Esophagus muscularis mucosa (tissue), 4 donors: ENCODE measurements at regions not wholly inside any gene's neighbourhood (a gene's known extent, or its start where the extent isn't known, plus 50 kb on each side); places are given as distances from the start of the nearest gene placed in this dataset.

Source experiments
- DNase-seq: peaks from one replicate; pipeline ENCODE4 v3.0.0-alpha.2; 2017; ENCODE audit errors: extremely low spot score
- H3K27ac ChIP-seq, 4 donors: fragments of 200-600 bp; sonication (generic); replicated peaks in 1 of 4; 1 replicate in 3 of 4; 2 replicates in 1 of 4; pipeline ENCODE4 v1.5.1; 2016 to 2019; ENCODE audit warnings: mild to moderate bottlenecking in 1 of 4
- H3K27me3 ChIP-seq, 4 donors: fragments of 200-600 bp; sonication (generic); one replicate each; pipeline versions ENCODE4 v1.5.1 to v1.6.0; 2016 to 2019
- H3K36me3 ChIP-seq, 4 donors: fragments of 200-600 bp; sonication (generic); one replicate each; pipeline ENCODE4 v1.5.1; 2016 to 2019
- H3K4me1 ChIP-seq, 4 donors: fragments of 200-600 bp; sonication (generic); one replicate each; pipeline ENCODE4 v1.5.1; 2016 to 2019
- H3K4me3 ChIP-seq, 4 donors: fragments of 200-600 bp; sonication (generic); 1 replicate in 2 of 4; 2 replicates in 2 of 4; pipeline ENCODE4 v1.5.1; 2016 to 2019; ENCODE audit warnings: mild to moderate bottlenecking in 4 of 4, moderate library complexity in 1 of 4
- H3K9me3 ChIP-seq, 4 donors: fragments of 200-600 bp; sonication (generic); 1 replicate in 3 of 4; 2 replicates in 1 of 4; pipeline ENCODE4 v1.5.1; 2016 to 2019
- EP300 ChIP-seq: sonication (generic); formaldehyde crosslinking; IDR thresholded peaks from one replicate; pipeline ENCODE4 v1.6.1; 2017; ENCODE audit warnings: antibody characterized with exemption
- POLR2A ChIP-seq: fragments of 450-650 bp; IDR thresholded peaks from one replicate; pipeline ENCODE4 v1.6.1; 2017; ENCODE audit warnings: antibody characterized with exemption, moderate library complexity, mild to moderate bottlenecking, low read depth
- POLR2AphosphoS5 ChIP-seq, 2 donors: sonication (generic); formaldehyde crosslinking; IDR thresholded peaks; one replicate each; pipeline ENCODE4 v1.6.1; 2017; ENCODE audit warnings: antibody characterized with exemption in 2 of 2
- WGBS: methylation state at CpG from one replicate; pipeline ENCODE4 v1.1.5; 2018; 5-methylcytosine and 5-hydroxymethylcytosine counted together
- intact Hi-C: fragments of 100-400 bp; cut with DNase I; formaldehyde crosslinking; loops from one replicate; pipeline ENCODE4 v1.15.1; 2023
- TF ChIP-seq, protein P1 (sequence below), 3 experiments: fragments of 200-600 bp in 2 of 3; fragments of 450-650 bp in 1 of 3; sonication (generic) in 2 of 3; IDR thresholded peaks; one replicate each; pipeline ENCODE4 v1.5.1; 2017 to 2019; ENCODE audit warnings: antibody characterized with exemption in 3 of 3, mild to moderate bottlenecking in 2 of 3, moderate library complexity in 1 of 3

DNA sequence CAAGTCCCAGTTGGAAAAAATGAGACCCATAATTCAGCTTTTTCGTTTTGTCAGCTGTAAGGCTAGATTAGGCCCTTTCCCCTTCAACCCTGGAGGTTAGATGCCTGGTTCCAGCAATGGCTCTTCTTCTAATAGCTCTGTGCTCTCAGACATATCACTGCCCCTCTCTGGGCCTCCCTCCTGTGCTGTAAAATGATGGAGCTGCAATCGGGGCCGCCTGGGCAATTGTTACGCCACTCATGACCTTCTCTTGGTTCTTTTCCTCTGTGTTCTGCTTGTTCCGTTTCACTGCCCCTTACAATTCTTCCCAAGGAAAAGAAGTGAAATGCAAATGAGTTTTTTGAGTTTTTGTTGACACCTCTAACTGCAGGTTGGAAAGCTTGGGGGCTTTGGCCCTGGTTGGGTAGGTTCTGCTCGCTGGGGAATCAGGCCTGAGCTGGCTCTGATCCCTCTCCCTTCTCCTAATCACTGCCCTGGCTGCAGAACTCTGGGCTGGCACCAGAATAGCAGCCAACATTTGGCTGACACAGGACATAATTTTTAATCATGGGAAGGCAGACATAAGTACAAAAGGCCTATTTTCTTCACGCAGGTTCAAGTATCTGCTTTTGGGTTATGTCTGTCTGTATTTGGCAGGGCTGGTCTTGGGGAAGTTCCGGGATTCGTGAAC lies 110.9 kb downstream of the FOXD1 start:
- TF ChIP-seq POLR2AphosphoS5 (IDR thresholded peaks at IDR 0.05) (no peak), POLR2A (no peak)
- Histone ChIP-seq H3K4me3 (no peak overlapping the region), H3K4me1 (peaks cover 0 to 7% (median 3%) of the 10 kb centered on the region in 4 donors), H3K27ac (peak overlapping the region in 3 of 4 donors; percentile 5 to 65 (median 55)), H3K36me3 (no peaks in the 10 kb centered on the region), H3K9me3 (peaks cover 0 to 4% (median 0%) of the 10 kb centered on the region in 4 donors), H3K27me3 (peaks cover 0 to 26% (median 0%) of the 10 kb centered on the region in 4 donors)
- intact Hi-C loops: no loop called here
- no peak for DNase-seq
- 75% methylated on average over 9 of the region's 9 CpGs for WGBS

DNA sequence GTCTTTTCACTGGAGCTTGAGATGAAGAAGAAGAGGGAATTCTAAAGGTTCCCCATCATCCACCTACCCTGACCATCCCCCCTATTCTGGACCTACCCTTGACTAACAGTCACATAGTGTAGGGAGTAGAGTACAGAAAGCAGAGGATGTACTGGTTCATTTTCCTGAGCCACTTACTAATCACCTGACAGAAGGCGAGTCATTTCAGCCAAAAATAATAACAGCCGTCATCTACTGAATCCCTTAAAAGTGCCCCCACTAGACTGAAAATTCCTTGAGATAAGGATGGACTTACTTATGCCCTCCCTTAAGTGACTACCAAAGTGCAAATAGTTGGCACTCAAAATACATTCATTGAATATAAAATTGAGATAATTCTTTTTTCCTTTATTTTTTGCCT lies 112.2 kb downstream of the FOXD1 start:
- no peak overlapping the region for H3K27ac ChIP-seq
- H3K27me3 ChIP-seq: peaks cover 0 to 26% (median 0%) of the 10 kb centered on the region in 4 donors
- no peaks in the 10 kb centered on the region for H3K36me3 ChIP-seq
- intact Hi-C loops: no loop called here
- peaks cover 0 to 7% (median 2%) of the 10 kb centered on the region in 4 donors for H3K9me3 ChIP-seq
- DNase-seq: no peak
- H3K4me1 ChIP-seq: peaks cover 0 to 7% (median 3%) of the 10 kb centered on the region in 4 donors
- TF ChIP-seq, protein P1, sequence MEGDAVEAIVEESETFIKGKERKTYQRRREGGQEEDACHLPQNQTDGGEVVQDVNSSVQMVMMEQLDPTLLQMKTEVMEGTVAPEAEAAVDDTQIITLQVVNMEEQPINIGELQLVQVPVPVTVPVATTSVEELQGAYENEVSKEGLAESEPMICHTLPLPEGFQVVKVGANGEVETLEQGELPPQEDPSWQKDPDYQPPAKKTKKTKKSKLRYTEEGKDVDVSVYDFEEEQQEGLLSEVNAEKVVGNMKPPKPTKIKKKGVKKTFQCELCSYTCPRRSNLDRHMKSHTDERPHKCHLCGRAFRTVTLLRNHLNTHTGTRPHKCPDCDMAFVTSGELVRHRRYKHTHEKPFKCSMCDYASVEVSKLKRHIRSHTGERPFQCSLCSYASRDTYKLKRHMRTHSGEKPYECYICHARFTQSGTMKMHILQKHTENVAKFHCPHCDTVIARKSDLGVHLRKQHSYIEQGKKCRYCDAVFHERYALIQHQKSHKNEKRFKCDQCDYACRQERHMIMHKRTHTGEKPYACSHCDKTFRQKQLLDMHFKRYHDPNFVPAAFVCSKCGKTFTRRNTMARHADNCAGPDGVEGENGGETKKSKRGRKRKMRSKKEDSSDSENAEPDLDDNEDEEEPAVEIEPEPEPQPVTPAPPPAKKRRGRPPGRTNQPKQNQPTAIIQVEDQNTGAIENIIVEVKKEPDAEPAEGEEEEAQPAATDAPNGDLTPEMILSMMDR (IDR thresholded peaks at IDR 0.05): no peak
- TF ChIP-seq POLR2AphosphoS5 (IDR thresholded peaks at IDR 0.05) (no peak), EP300 (no peak), POLR2A (no peak)
- no peak overlapping the region for H3K4me3 ChIP-seq
- WGBS: 77% methylated on average over 2 of the region's 2 CpGs

DNA sequence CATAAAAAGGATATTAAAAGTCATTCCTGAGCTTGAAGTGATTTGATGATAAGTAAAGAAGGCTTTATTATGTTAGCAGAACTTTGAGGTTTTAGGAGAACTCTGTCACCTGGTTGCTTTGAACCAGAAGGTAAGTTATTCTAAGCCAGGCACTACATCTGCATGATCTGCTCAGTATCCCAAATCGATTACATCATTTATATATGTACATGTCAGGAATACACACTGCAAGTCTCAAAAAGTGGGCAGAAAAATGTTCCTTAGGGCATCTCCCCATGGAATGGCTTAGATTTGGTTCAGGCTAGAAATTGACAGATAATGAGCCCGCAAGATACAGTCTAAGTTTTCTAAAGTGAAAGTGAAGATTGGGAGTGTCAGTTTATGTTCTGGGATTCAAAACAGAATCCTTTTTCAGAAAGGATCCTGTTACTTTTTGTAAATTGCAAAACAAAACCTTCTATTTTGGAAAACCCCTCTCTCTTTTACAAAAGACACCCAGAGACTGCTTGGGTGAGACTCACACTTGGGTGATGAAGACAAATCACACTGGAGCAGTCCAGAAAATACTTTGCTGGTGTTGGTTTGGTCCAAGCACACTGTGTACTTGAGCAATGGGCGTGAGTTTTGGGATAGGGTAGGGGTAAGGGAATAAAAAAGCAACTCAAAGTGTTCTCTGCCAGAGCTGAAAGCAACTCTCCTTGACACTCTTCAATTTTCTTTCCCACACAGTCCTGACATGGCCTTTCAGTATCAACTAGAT lies 114.5 kb downstream of the FOXD1 start:
- no peak for DNase-seq
- H3K27me3 ChIP-seq: peaks cover 0 to 12% (median 0%) of the 10 kb centered on the region in 4 donors
- no peak overlapping the region for H3K4me3 ChIP-seq
- H3K36me3 ChIP-seq: no peaks in the 10 kb centered on the region
- 76% methylated on average over 3 of the region's 3 CpGs for WGBS
- TF ChIP-seq EP300: no peak
- TF ChIP-seq, protein P1 (IDR thresholded peaks at IDR 0.05): no peak
- no peak for TF ChIP-seq POLR2A
- TF ChIP-seq POLR2AphosphoS5 (IDR thresholded peaks at IDR 0.05): no peak
- intact Hi-C loops: no loop called here
- peaks cover 0 to 21% (median 11%) of the 10 kb centered on the region in 4 donors for H3K9me3 ChIP-seq
- H3K27ac ChIP-seq: peak overlapping the region in 1 of 4 donors; percentile 4
- H3K4me1 ChIP-seq: peaks cover 0 to 6% (median 3%) of the 10 kb centered on the region in 4 donors

DNA sequence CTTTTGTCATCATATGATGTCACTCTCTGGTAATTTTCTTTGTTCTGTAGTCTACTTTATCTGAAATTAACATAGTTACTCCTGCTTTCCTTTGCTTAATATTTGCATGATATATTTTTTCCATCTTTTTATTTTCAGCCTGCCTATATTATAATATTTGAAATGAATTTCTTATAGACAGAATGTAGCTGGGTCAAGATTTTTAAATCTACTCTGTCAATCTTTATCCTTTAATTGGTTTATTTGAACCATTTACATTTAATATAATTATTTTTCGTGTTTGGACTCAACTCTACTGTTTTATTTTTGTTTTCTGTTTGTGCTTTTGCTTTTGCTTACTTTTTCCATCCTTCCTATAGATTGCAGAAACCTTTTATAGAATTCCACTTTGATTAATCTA lies 118.0 kb downstream of the FOXD1 start:
- H3K27me3 ChIP-seq: peaks cover 0 to 7% (median 0%) of the 10 kb centered on the region in 4 donors
- H3K36me3 ChIP-seq: no peaks in the 10 kb centered on the region
- H3K9me3 ChIP-seq: peaks cover 0 to 24% (median 11%) of the 10 kb centered on the region in 4 donors
- intact Hi-C loops: no loop called here
- TF ChIP-seq EP300 (no peak), POLR2AphosphoS5 (IDR thresholded peaks at IDR 0.05) (no peak), POLR2A (no peak)
- TF ChIP-seq, protein P1 (IDR thresholded peaks at IDR 0.05): no peak
- H3K27ac ChIP-seq: no peak overlapping the region
- no peaks in the 10 kb centered on the region for H3K4me1 ChIP-seq
- WGBS: 71% methylated on average over 1 of the region's 1 CpG
- H3K4me3 ChIP-seq: no peak overlapping the region
- no peak for DNase-seq

DNA sequence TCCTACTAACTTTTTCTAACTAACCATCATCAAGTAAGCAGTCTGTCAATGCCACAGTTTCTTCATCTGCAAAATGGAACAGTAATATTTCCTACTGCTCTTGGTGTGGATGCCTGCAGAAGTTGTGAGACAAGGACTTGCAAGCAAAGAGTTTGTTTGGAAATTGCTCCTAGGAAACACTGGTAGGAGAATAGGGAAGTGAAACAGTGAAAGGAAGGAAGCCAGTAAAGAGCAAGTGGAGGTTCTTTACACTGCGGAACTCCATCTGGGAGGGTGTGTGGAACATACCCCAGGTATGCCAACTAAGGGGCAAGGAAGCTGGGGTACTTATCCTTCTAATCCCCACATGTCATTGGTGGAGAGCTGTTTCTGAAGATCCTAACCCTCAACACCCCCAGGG lies 119.9 kb downstream of the FOXD1 start:
- Histone ChIP-seq H3K9me3 (peaks cover 0 to 24% (median 11%) of the 10 kb centered on the region in 4 donors), H3K27ac (no peak overlapping the region), H3K4me3 (no peak overlapping the region), H3K27me3 (no peaks in the 10 kb centered on the region), H3K4me1 (no peaks in the 10 kb centered on the region), H3K36me3 (no peaks in the 10 kb centered on the region)
- no peak for TF ChIP-seq POLR2AphosphoS5 (IDR thresholded peaks at IDR 0.05)
- intact Hi-C loops: no loop called here
- 88% methylated on average over 1 of the region's 1 CpG for WGBS
- DNase-seq: no peak
